Kidney epithelial cell (primary cell): ENCODE measurements at regions not wholly inside any gene's neighbourhood (a gene's known extent, or its start where the extent isn't known, plus 50 kb on each side); places are given as distances from the start of the nearest gene placed in this dataset.
A peak's percentile ranks its signal among the peaks of the same experiment; 100 is the strongest.

ENCODE experiments used
- DNase-seq: peaks from one replicate; pipeline ENCODE4 v3.0.0-alpha.2; 2010; ENCODE audit warnings: low read depth
- H3K27me3 ChIP-seq: 2 replicates; pipeline ENCODE4 v1.6.0; 2011; ENCODE audit warnings: low read length; ENCODE audit not compliant: control insufficient read depth, insufficient read depth
- H3K36me3 ChIP-seq: 2 replicates; pipeline ENCODE4 v1.5.1; 2011; ENCODE audit warnings: low read length; ENCODE audit not compliant: control insufficient read depth, insufficient read depth
- H3K4me3 ChIP-seq: 2 replicates; pipeline ENCODE4 v1.5.1; 2011; ENCODE audit warnings: low read depth, mild to moderate bottlenecking, control low read depth, low read length
- TF ChIP-seq, protein P1 (sequence below): IDR thresholded peaks from 2 replicates; pipeline ENCODE4 v1.5.1; 2011; ENCODE audit warnings: mild to moderate bottlenecking, moderate library complexity, low read length, control low read depth, inconsistent platforms; ENCODE audit not compliant: insufficient read depth, poor library complexity, severe bottlenecking

DNA sequence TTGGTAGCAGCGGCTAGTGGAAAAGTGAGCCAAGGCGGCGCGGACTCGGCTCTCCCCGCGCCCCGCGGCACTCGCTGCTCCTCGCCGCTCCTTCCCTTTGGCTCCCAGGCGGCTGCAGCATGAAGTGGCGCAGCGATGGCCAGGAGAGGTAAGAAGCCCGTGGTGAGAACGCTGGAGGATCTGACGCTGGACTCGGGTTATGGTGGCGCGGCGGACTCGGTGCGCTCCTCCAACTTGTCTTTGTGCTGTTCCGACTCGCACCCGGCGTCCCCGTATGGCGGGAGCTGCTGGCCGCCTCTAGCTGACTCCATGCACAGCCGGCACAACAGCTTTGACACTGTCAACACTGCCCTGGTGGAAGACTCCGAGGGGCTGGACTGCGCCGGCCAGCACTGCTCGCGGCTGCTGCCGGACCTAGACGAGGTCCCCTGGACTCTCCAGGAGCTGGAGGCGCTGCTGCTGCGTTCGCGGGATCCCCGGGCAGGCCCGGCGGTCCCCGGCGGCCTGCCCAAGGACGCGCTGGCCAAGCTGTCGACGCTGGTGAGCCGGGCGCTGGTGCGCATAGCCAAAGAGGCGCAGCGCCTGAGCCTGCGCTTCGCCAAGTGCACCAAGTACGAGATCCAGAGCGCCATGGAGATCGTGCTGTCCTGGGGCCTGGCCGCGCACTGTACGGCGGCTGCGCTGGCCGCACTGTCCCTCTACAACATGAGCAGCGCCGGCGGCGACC is 225.6 kb upstream of the CRY1 start:
- TF ChIP-seq, protein P1, sequence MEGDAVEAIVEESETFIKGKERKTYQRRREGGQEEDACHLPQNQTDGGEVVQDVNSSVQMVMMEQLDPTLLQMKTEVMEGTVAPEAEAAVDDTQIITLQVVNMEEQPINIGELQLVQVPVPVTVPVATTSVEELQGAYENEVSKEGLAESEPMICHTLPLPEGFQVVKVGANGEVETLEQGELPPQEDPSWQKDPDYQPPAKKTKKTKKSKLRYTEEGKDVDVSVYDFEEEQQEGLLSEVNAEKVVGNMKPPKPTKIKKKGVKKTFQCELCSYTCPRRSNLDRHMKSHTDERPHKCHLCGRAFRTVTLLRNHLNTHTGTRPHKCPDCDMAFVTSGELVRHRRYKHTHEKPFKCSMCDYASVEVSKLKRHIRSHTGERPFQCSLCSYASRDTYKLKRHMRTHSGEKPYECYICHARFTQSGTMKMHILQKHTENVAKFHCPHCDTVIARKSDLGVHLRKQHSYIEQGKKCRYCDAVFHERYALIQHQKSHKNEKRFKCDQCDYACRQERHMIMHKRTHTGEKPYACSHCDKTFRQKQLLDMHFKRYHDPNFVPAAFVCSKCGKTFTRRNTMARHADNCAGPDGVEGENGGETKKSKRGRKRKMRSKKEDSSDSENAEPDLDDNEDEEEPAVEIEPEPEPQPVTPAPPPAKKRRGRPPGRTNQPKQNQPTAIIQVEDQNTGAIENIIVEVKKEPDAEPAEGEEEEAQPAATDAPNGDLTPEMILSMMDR: no peak

DNA sequence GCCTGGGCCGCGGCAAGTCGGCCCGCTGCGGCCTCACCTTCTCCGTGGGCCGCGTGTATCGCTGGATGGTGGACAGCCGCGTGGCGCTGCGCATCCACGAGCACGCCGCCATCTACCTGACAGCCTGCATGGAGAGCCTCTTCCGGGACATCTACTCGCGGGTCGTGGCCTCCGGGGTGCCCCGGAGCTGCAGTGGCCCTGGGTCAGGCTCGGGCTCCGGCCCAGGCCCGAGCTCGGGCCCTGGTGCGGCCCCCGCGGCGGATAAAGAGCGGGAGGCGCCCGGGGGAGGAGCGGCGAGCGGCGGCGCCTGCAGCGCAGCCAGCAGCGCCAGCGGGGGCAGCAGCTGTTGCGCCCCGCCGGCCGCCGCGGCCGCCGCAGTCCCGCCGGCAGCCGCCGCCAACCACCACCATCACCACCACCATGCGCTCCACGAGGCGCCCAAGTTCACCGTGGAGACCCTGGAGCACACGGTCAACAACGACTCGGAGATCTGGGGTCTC is 226.2 kb upstream of the CRY1 start:
- TF ChIP-seq, protein P1: no peak
- no peak for DNase-seq
- no peaks in the 10 kb centered on the region for H3K27me3 ChIP-seq
- peak overlapping the region; percentile 78 for H3K4me3 ChIP-seq
- H3K36me3 ChIP-seq: no peaks in the 10 kb centered on the region

More for the DNA sequence above, 225.6 kb upstream of the CRY1 start:
- DNase-seq: no peak
- no peaks in the 10 kb centered on the region for H3K36me3 ChIP-seq
- H3K27me3 ChIP-seq: no peaks in the 10 kb centered on the region
- H3K4me3 ChIP-seq: peak overlapping the region; percentile 78

DNA sequence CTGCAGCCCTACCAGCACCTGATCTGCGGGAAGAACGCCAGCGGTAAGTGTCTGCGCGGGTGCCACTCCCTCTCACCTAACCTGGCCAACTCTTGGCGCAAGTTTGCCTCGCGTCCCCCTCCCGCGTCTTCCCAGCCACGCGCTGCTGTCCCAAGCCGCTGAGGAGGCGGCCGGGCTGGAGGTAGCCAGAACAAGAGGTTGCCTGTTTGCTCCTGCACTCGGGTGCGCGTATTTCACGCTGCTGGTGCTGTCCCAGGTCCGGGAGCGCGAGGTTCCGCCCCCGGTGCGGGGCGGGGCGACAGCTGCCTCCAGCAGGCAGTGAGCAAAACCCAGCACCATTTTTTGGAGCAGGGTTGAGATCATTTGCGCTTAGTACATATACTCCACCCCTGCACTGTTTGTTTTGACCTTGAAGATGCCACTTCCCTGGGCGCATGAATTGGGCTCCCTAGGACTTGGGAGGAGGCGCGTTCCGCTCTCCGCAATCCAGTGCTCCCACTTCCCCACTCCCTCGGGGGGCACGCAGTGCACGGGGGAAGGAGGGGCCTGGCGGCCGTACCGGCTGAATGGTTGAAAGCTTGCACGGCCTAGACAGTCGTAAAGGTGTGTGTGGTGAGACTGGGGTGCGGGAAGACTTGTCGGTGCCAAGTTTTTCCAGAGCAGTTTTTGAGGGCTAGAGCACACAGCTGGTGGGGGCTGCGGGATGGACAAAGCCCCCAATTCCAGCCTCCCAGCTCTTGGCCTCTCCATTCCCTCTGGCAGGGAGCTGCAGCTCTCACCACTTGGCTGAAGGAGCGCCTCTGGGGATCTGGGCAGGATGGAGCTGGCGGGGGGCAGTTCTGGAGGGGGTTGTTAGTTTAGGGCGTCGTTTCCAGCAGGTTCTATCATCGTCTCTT is 226.9 kb upstream of the CRY1 start:
- DNase-seq: no peak
- Histone ChIP-seq H3K27me3 (no peaks in the 10 kb centered on the region), H3K36me3 (no peaks in the 10 kb centered on the region), H3K4me3 (peak overlapping the region; percentile 78)
- TF ChIP-seq, protein P1: no peak

DNA sequence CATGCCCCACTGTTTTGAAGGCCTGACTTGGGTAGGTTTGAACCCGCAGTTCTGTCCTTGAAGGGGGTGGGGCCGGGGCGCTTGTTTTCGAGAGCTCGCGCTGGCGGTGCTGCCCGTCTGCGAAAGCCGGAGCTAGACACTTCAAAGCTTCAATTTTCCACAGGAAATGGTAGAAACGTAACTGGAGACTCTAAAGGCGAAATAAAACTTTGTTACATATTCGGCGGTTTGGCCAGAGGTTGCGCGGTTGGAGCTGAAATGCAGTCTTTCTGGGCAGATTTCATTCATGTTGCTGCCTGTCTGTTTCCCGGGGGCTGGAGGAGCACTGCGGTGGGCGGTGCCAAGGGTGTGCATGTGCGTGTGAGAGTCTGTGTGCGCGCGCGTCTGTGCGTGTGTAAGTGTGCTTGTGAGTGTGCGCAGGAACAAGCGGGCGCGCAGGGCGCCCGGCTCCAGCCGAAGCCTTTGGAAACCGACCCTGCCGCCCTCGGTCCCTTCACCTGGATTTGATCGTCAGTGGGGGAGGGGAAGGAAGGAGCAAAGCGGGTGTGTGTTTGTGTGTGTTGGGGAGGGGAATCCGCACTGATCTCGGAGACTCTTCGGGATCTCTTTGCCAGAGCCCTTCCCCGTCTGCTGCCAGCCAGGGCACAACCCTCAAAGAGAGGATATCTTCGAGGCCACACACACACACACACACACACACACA is 227.7 kb upstream of the CRY1 start:
- DNase-seq: no peak
- TF ChIP-seq, protein P1: no peak
- no peaks in the 10 kb centered on the region for H3K36me3 ChIP-seq
- peak overlapping the region; percentile 78 for H3K4me3 ChIP-seq
- H3K27me3 ChIP-seq: no peaks in the 10 kb centered on the region

DNA sequence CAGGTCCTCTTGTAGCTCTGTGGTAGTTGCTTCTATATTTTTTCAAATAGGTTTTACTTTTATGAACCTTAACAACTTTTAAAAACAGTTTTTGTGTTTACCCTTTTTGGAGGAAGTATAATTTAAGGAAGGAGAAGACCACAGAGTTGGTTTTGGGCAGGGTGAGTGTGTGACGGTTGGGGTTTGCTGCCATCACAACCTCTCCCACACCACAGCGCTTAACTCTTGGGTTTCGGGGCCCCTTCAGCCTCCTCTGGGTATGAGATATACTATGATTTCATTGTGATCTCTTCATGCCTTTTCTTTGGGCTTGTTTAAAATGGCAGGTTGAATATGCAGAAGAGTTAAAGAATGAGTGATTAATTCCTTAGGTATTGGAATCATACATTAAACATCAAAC is 228.7 kb upstream of the CRY1 start:
- no peaks in the 10 kb centered on the region for H3K27me3 ChIP-seq

More for the DNA sequence above, 228.7 kb upstream of the CRY1 start:
- no peaks in the 10 kb centered on the region for H3K36me3 ChIP-seq
- H3K4me3 ChIP-seq: no peak overlapping the region
- DNase-seq: no peak
- TF ChIP-seq, protein P1: no peak
